Neuron (in vitro differentiated cells): ENCODE measurements at regions not wholly inside any gene's neighbourhood (a gene's known extent, or its start where the extent isn't known, plus 50 kb on each side); places are given as distances from the start of the nearest gene placed in this dataset.
"Not testable (repeated sequence)": the region's sequence is repeated elsewhere in the genome, so short reads cannot be mapped to it uniquely, and the experiment has no call there.

Experiments
- H2AFZ ChIP-seq: one replicate; pipeline ENCODE4 v1.6.1; 2013; ENCODE audit warnings: low read depth, mild to moderate bottlenecking, inconsistent platforms, low read length, moderate library complexity
- H3K27me3 ChIP-seq: one replicate; pipeline ENCODE4 v1.6.1; 2013; ENCODE audit warnings: low read length; ENCODE audit not compliant: insufficient read depth
- H3K36me3 ChIP-seq: one replicate; pipeline ENCODE4 v1.6.1; 2013; ENCODE audit warnings: low read length; ENCODE audit not compliant: insufficient read depth
- H3K4me1 ChIP-seq: one replicate; pipeline ENCODE4 v1.6.1; 2013; ENCODE audit warnings: low read length; ENCODE audit not compliant: insufficient read depth
- H3K4me3 ChIP-seq: 2 replicates; pipeline ENCODE4 v1.5.1; 2013; ENCODE audit warnings: mild to moderate bottlenecking, low read length, moderate library complexity
- H3K9me3 ChIP-seq: one replicate; pipeline ENCODE4 v1.6.1; 2013; ENCODE audit warnings: low read length

DNA sequence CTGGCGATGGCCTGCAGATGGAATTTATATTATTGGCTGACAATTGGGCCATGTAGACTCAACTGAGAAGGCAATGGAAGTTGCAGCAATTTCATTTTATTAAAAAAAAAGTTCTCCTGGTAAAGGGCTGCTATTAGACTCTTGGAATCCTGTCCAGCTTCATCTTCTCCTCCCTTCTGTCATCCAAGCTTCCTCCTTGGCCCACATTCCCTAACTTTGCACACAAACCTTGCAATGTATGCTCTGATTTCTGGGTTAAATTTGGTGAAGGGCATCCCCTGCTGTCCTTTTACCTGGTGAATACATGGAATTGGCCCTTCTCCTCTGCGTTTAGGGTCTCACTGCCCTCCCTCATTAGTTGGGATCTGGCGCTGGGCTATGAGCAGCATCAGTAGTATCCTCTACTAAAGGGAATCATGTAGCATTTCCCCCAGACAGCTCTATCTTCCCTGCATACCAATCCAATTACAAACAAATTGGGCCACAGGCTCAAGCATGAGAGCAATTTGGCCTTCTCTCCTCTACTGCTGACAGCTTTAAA, 336.9 kb downstream of the BMP4 start:
- Histone ChIP-seq H3K27me3 (no peaks in the 10 kb centered on the region), H3K4me1 (no peaks in the 10 kb centered on the region), H2AFZ (no peak overlapping the region), H3K9me3 (no peaks in the 10 kb centered on the region), H3K4me3 (no peak overlapping the region), H3K36me3 (no peaks in the 10 kb centered on the region)

DNA sequence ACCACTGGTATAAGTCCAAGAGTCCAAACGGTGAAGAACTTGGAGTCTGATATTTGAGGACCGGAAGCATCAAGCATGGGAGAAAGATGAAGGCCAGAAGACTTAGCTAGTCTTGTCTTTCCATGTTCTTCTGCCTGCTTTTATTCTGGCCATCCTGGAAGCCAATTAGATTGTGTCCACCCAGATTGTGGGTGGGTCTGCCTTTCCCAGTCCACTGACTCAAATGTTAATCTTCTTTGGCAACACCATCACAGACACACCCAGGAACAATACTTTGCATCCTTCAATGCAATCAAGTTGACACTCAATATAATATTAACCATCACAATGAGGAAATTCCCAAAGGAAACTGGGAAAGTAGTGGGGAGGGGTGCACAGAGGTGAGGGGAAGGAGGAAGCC, 340.1 kb downstream of the BMP4 start:
- H2AFZ ChIP-seq, H3K36me3 ChIP-seq, H3K9me3 ChIP-seq, H3K4me1 ChIP-seq, H3K27me3 ChIP-seq, H3K4me3 ChIP-seq: not testable (repeated sequence)

DNA sequence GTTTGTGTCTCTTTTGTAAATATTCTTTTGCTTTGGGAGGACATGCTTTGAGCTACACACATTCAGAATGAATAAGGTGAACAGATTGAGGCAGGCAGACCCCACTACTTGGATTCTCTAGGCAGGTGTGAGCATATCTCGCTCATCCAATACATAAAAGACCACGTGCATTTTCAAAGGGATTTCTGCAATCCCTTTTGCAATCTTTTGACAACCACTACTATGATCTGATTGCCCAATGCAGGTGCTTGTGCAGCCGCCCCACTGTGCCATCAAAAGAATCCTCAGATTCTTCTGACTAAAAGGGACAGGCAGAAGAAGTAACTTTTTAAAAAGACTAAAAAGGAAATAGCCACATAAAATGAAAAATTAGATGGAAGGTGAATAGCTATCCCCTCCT, 341.4 kb downstream of the BMP4 start:
- Histone ChIP-seq H3K9me3 (no peaks in the 10 kb centered on the region), H3K4me1 (peaks cover 4% of the 10 kb centered on the region), H3K36me3 (no peaks in the 10 kb centered on the region), H3K4me3 (no peak overlapping the region), H3K27me3 (no peaks in the 10 kb centered on the region), H2AFZ (no peak overlapping the region)

DNA sequence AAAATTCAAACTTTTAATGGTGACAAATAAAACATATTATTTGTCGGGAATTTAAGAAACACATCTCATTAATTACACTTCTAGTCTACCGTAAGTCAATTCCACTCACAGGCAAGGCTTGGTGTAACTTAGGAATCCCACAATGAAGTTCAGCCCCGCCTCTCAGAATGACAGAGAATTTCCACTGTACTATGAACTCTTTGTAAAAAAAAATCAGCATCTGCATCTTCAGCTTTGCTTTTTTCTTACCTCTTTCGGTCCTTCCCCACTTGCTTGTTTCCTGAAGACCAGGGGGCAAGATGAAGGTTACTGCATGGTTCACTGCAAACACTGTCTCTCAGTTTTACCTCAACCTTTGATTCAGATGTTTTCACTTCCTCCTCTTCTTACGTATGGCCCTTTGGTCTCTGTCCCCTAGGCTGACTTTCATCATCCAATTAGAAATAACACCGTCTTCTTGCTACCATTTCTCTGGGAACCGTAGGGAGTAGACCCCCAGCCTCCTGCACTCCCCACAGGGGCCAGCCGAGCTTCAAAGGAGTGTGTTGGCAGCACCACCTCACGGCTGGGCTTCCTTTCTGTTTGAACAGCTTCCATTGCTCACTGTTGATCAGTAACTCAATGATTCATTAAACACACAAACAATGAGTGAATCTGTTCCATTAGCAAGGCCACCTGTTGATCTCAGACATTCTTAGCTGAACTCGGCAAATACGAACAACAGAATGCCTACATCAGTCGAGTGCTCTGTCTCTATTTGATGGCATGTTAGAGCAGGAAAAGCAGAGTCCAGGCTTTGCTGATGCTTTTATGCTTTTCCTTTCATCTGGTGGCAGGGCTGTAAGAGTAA, 343.0 kb downstream of the BMP4 start:
- peaks cover 4% of the 10 kb centered on the region for H3K4me1 ChIP-seq
- peak overlapping the region; percentile 4 for H2AFZ ChIP-seq
- H3K9me3 ChIP-seq = no peaks in the 10 kb centered on the region
- H3K4me3 ChIP-seq = peak overlapping the region; percentile 19
- no peaks in the 10 kb centered on the region for H3K27me3 ChIP-seq
- no peaks in the 10 kb centered on the region for H3K36me3 ChIP-seq

DNA sequence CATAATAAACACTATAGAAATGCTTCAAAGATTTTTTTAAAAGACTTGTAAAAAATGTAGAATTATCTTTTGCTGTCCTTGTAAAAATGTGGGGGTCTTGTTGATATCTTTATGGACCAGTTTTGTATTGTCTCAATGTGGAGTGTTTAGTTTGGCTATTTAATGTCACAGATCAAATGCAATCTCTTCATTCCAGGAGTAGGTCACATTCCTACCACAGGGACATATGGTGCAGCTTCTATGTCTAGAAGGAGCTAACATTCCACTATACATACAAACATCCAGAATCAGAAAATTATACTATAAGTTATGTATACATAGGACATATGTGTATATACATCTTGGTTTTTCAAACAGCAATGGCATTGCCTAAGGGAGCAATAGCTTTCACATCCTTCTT, 345.7 kb downstream of the BMP4 start:
- Histone ChIP-seq H2AFZ (no peak overlapping the region), H3K36me3 (no peaks in the 10 kb centered on the region), H3K9me3 (no peaks in the 10 kb centered on the region), H3K27me3 (no peaks in the 10 kb centered on the region), H3K4me1 (peaks cover 4% of the 10 kb centered on the region), H3K4me3 (no peak overlapping the region)

DNA sequence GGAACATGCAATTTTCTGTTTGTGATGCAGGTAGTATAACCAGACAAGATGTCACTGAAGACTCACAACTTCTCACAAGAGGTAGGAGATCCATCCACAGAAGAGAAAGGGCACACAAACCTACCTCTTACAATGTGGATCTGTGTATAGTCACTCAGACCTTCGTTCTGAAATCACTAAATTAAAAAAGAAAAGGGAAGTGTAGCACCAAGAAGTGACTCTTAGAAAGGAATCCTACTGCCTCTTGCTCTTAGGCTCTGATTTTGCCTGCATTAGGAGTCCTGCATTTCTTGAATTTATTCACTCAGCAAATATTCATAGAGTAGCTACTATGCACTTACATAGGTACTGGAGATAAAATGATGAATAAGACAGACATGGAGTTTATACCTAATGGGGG, 347.6 kb downstream of the BMP4 start:
- H3K9me3 ChIP-seq = no peaks in the 10 kb centered on the region
- no peak overlapping the region for H3K4me3 ChIP-seq
- no peaks in the 10 kb centered on the region for H3K36me3 ChIP-seq

DNA sequence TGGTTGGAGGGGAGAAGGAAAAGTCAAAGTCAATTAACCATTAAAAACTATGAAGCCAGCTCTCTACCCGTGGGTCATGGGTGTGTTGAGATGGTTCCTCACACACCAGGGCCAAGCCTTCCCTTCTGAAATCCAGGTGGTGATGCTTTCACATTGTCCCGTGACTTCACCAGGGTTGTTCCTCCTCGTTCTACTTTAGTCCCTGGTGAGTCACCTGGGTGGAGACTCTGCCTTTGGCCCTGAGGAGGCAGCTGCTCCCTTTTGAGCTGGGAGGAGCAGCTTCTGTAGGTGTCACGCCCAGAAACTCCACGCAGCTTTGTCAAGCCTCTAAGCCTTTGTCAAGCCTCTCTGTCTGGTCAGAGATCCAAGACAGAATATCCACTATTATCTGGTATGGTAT, 348.3 kb downstream of the BMP4 start:
- Histone ChIP-seq H3K4me3 (no peak overlapping the region), H3K36me3 (no peaks in the 10 kb centered on the region), H3K9me3 (no peaks in the 10 kb centered on the region), H3K4me1 (no peaks in the 10 kb centered on the region), H3K27me3 (no peaks in the 10 kb centered on the region), H2AFZ (no peak overlapping the region)

More for the DNA sequence above, 347.6 kb downstream of the BMP4 start:
- Histone ChIP-seq H3K4me1 (peaks cover 3% of the 10 kb centered on the region), H3K27me3 (no peaks in the 10 kb centered on the region), H2AFZ (no peak overlapping the region)

DNA sequence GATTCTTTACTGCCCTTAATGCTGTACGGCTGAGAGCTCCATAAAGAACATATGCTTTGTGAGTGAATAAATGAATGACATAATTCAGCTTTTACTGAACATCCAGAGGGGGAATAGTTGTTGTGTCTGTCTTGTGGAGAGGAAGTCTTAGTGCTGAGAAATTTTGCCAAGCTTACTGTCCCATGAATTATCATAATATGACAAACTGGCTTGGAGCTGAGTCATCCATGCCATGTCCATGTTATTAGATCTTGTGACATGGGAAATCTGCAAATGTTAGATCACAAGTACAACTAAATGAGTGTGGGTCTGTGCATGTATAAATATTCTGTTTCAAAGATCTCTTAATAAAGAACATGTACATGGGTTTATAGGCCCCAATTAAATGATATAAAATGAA, 350.4 kb downstream of the BMP4 start:
- no peaks in the 10 kb centered on the region for H3K36me3 ChIP-seq
- no peaks in the 10 kb centered on the region for H3K27me3 ChIP-seq
- H3K4me3 ChIP-seq = no peak overlapping the region
- H2AFZ ChIP-seq = no peak overlapping the region
- H3K4me1 ChIP-seq = no peaks in the 10 kb centered on the region
- H3K9me3 ChIP-seq = no peaks in the 10 kb centered on the region

DNA sequence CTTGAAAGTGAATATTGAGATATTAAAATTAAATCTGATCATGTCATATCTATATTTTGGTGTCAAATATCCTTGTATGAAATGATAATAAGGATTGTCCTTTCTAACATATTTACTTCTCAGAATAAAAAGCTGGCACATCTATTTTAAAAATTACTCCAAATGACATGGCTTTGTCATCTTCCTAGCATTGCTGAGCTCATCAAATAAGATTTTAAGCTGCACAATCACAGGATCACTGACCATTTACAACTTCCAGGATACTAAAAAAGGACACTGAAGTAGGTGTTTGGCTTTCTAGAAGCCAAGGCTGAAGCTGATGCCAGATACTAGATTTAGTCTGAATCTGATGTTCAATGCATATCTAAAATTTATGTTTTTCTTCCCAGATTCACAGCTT, 351.1 kb downstream of the BMP4 start:
- Histone ChIP-seq H3K27me3 (no peaks in the 10 kb centered on the region), H3K4me3 (no peak overlapping the region), H2AFZ (no peak overlapping the region), H3K4me1 (no peaks in the 10 kb centered on the region), H3K9me3 (no peaks in the 10 kb centered on the region), H3K36me3 (no peaks in the 10 kb centered on the region)

DNA sequence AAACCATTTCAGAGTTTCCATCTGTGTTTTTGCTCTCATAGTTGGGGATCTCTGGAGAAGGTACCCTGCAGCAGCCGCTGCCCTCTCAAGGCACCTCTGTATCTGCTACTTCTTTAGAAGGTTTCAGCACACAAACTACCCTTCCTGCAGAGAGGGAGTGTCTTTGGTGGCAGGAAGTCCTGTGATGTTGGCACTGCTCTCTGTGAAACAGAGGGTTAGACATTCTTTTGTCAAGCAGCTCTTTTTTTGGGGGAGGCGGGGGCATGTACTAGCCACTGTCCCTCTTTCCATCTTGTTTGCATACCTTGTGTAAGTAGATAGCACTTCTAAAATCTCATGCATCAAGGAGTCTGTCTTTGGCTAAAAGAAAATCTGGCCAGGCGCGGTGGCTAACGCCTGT, 352.6 kb downstream of the BMP4 start:
- Histone ChIP-seq H3K36me3 (no peaks in the 10 kb centered on the region), H3K27me3 (no peaks in the 10 kb centered on the region), H3K9me3 (no peaks in the 10 kb centered on the region), H3K4me1 (peaks cover 8% of the 10 kb centered on the region), H2AFZ (no peak overlapping the region), H3K4me3 (no peak overlapping the region)

DNA sequence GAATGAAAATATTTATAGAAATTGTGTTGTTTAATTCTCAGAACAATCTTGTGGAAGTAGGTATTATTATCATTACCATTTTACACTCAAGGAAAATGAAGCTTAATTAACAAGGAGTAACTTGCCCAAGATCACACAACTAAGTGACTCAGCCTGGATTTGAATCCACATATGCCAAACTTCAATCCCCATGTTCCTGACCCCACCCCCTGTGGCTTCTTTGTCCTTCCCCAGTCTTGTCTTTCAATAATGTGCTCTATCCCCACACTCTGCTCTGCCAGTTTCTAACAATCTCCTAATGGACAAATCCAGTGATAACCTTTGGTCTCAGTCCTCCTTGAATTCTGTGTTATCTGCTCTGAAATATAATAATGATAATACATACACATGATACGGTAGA, 355.2 kb downstream of the BMP4 start:
- H3K36me3 ChIP-seq = no peaks in the 10 kb centered on the region
- no peaks in the 10 kb centered on the region for H3K27me3 ChIP-seq
- no peaks in the 10 kb centered on the region for H3K9me3 ChIP-seq
- H3K4me3 ChIP-seq = no peak overlapping the region
- peaks cover 8% of the 10 kb centered on the region for H3K4me1 ChIP-seq
- no peak overlapping the region for H2AFZ ChIP-seq

DNA sequence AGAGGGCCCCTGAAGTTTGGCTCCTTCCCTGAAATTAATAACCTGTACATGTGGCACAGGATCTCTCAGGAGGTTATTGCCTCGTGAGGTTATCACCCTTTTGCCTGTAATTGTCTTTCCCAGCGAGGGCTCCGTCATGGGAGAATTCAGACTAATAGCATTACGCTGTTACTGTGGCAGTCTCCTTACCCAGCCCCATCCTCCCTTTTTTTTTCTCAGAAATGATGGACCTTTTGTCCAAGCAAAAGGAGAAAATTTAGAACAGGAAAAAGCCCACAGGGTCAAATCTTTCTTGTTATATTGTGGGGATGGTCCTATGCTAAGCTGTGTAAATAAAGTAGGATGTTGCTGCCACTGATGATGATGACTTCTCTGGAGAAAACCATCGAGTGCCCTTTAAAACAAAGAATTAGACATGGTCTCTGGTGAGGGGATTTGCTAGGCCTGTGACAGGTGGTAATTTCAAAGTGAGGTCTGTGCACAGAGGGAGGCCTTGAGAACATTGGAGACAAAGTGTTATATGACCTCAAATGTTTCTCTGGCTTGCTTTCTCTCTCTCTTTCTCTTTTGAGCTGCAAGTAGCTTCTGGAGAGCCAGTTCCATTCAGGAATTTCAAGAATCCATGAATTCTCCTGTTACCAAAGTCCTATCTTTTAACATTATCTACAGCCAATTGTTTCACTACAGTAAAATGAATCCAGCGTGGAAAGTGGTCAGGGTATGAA, 357.2 kb downstream of the BMP4 start:
- Histone ChIP-seq H3K9me3 (no peaks in the 10 kb centered on the region), H2AFZ (peak overlapping the region; percentile 40), H3K4me3 (no peak overlapping the region), H3K36me3 (no peaks in the 10 kb centered on the region), H3K4me1 (peaks cover 8% of the 10 kb centered on the region), H3K27me3 (no peaks in the 10 kb centered on the region)

DNA sequence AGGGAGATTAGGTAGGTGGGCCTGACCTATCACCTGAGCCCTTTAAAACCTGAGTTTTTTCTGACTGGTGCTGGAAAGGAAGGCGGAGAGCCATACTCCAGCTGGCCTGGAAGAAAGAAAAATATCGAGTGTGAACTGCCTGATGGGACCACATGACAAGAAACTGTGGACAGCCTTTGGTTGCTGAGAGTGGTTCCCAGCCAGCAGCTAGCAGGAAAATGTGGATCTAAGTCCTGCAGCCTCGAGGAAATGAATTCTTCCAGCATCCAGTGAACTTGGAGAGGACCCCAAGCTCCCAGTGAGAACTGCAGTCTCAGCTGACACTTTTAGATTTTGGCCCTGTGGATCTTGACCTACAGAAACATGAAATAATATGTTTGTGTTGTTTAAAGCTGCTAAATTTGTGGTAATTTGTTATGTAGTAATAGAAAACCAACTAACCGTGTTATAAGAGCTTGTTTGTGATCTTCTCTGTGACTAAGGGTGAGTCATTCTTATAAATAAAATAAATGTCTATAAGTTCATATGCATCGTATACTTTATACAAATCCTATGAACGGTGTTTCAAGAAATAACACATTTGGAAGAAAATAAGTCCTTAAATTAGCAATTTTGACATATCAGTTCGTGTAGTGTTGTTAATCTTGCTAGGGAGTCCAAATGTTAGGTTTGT, 359.6 kb downstream of the BMP4 start:
- H3K4me1 ChIP-seq = peaks cover 8% of the 10 kb centered on the region
- no peaks in the 10 kb centered on the region for H3K27me3 ChIP-seq

More for the DNA sequence above, 359.6 kb downstream of the BMP4 start:
- Histone ChIP-seq H3K4me3 (no peak overlapping the region), H2AFZ (no peak overlapping the region), H3K9me3 (no peaks in the 10 kb centered on the region), H3K36me3 (no peaks in the 10 kb centered on the region)
